Fibroblast of skin of right biceps (primary cell): ENCODE measurements at regions not wholly inside any gene's neighbourhood (a gene's known extent, or its start where the extent isn't known, plus 50 kb on each side); places are given as distances from the start of the nearest gene placed in this dataset.
"Not testable (repeated sequence)": the region's sequence is repeated elsewhere in the genome, so short reads cannot be mapped to it uniquely, and the experiment has no call there.

ENCODE experiments used
- DNase-seq: peaks from one replicate; pipeline ENCODE4 v3.0.0-alpha.2; 2013

- DNase-seq: no peak
Observed at GRCh38 chr2:236376566-236377244, 112.5 kb upstream of the ASB18 start.

GRCh38 chr2:236380051-236380612 lies 115.9 kb upstream of the ASB18 start:
- no peak for DNase-seq

DNA sequence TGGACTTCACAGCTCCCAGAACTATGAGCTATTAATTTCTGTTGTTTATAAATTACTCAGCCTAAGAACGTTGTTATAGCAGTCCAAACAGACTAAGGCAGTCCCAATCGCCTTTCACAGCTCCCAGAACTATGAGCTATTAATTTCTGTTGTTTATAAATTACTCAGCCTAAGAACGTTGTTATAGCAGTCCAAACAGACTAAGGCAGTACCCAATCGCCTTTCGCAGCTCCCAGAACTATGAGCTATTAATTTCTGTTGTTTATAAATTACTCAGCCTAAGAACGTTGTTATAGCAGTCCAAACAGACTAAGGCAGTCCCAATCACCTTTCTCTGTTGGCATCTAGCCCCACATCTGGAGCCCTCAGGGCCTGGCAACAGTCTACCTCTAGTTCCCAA lies 117.0 kb upstream of the ASB18 start:
- not testable (repeated sequence) for DNase-seq

GRCh38 chr2:236389284-236390216 lies 125.3 kb upstream of the ASB18 start:
- DNase-seq: not testable (repeated sequence)

DNA sequence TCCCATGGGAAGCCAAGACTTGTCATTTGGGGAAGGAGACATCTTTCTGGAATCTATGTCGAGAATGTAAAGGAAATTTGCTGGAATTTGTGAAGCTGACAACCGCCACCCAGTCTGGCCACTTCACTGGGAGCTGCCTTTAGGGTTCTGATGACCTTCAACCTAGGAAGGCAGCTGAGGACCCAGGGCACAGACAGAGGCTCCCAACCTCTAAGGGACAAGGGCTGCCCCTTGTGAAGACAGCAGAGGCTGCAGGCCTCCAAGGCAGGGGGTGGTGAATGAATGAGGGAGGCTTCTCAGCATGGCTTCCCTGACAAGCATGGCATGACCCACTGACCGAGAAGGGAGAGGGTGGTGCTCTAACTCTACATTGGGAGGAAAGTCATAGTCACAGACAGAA lies 128.9 kb upstream of the ASB18 start:
- DNase-seq: no peak

- DNase-seq: no peak
Observed at GRCh38 chr2:236393581-236393980, 129.4 kb upstream of the ASB18 start.

- no peak for DNase-seq
Observed at GRCh38 chr2:236394571-236394970, 130.4 kb upstream of the ASB18 start.

DNA sequence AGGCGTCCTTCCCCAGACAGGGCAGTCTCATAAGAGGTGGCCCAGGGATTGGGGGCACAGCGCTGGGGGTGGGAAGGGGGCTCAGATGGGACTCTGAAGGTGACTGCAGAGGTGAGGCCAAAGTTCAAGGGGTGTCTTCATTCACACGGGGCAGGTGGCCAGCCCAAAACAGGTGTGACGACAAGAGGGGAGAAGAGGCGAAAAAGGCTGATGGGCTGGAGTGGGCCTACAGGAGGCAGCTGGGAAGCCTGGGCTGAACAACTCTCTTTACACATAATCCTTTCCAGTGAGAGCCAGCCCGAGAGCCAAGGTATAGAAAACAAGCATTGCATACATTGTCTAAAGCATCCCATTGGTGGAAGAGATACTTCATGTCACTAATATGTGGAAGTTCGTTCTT lies 130.9 kb upstream of the ASB18 start:
- no peak for DNase-seq

- no peak for DNase-seq
Observed at GRCh38 chr2:236396818-236397350, 132.7 kb upstream of the ASB18 start.

DNA sequence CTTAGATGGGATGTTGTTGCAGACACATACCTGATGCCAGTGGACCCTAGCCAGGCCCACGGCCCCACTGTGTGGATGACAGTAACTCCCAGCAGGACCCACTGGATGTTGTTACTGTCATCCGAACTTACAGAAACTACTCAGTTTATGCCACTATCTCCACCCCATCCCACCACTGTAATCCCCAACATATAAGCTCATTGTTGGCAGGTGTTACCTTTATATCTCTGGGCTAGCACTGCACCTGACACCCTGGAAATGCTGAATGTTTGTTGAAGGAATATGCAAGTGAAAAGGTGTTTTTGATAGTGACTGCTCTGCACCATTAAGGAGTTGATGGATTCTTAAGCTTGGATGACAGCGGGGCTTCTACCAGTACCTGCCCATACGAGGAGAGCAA lies 133.5 kb upstream of the ASB18 start:
- DNase-seq: no peak

- no peak for DNase-seq
Observed at GRCh38 chr2:236399409-236399808, 135.2 kb upstream of the ASB18 start.

- no peak for DNase-seq
Observed at GRCh38 chr2:236400046-236400574, 135.9 kb upstream of the ASB18 start.

DNA sequence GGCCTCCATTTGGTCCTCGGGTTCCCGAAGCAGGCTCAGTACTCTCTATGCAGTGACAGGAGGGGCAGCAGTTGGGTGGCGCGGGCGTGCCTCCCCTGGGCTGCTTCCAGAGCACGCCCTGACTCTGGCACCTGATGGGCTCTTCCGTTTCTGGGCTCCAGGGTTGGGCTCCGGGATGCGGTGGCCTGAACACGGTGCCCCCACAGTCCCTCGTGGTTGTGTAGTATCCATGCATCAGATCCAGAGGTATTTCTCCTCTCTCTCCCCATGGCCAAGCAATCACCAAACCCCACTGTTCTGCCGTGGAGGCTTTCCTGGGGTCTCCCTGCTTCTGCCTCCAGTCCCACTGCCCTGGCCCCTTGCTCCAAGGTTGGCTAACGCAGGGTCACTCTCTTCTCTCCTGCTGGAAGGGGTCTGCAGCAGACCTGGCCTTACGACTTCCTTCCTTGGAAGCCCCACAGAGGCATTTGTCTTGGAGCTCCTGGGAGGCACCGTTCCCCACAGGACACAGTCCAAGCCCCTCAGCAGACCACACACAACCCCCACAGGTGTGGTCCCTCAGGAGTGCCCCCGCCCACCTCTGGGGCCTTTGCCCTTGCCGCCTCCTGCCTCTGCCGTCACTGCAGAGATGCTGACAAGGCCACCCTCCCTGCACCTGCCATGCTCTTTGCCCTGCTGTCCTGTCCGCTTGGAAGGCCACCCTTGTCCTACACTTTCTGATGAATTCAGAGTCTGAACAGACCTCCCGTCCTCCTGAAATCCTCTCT lies 136.6 kb upstream of the ASB18 start:
- DNase-seq: no peak

- DNase-seq: no peak
Observed at GRCh38 chr2:236402033-236402790, 138.0 kb upstream of the ASB18 start.

DNA sequence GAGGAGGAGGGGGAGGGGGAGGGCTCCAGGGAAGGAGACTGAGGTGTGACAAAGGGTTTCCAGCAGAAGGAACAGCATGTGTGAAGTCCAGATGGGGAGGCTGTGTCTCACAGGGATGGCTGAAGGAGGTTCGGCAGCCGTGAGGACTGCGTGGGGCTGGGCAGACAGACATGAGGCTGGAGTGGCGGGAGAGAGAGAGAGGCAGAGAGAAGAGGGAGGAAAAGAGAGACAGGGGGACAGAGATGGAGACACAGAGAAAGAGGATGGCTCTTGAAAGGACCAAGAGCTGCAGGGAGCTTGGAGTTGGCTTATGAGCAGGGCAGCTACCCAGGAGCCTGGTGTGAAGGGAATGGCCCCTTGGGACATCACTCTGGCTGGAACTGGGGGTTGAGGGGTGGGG lies 138.9 kb upstream of the ASB18 start:
- no peak for DNase-seq

DNA sequence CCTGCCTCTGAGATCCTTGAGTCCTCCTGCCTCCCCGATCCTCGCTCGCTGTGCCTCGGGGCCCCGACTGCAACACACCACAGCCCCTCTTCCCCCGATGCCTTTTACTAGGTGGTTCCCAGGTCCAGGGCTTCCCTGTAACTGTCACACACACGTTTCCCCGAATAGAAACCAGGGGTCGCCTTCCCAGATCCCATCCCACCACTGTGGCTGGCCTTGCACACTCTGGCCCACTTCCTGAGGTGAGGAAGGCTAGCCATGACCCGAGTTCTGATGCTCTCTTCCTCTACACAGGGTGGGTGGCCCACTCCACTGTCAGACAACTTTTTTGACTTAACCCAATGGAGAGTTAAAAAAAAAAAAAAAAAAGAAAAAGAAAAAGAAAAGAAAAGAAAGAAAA lies 139.6 kb upstream of the ASB18 start:
- no peak for DNase-seq

DNA sequence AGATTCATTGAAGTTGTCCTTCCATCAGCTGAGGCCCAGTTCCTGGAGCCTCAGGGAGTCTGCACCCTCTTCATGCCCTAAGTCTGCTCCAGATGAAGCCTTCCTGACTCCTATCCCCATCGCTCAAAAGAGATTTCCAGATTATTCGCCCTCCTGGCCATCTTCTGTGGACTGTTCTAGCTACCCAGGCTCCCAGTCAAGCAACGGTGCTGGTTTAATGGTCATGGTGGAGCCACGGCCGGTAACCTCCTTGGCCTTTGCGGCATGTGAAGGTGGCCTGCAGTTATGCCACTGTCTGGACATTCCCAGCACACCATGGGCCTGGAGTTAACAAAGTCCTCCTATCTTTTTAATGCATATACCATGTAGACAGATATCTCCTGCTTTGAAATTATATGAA lies 140.1 kb upstream of the ASB18 start:
- no peak for DNase-seq

- no peak for DNase-seq
Observed at GRCh38 chr2:236405357-236405756, 141.2 kb upstream of the ASB18 start.

DNA sequence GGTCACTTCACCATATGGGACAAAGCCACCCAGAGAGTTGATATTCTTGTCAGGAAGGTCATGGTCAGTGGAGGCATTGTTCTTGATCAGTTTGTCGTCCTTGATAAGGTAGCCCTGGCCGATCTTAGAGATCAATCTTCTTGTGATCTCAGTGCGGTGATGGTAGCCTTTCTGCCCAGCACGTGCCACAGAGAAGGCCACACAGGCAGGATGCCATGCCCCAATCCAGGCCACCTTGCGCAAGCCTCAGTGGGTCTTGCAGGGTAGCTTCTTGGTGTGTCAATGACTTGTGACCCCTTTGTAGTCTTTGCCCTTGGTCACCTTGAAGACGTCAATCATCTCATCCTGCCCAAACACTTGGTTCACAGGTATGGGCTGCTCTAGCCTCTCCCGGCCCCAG lies 143.9 kb upstream of the ASB18 start:
- DNase-seq: no peak

DNA sequence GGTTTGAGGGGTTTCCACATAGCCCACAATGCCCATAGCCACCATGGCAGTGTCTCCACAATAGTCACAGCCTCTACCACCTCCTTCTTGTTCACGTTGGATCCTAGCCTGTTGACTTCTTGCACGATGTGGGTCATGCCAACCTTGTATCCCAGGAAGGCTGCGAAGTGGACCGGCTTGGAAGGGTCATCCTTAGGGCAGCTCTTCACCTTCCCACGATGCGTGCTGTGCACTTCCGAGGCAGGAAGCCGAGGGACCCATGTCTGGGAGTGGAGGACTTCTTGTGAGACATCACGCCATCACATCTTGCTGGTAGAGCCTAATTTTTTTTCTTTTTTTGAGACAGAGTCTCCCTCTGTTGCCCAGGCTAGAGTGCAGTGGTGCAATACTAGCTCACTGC lies 144.6 kb upstream of the ASB18 start:
- DNase-seq: no peak

- no peak for DNase-seq
Observed at GRCh38 chr2:236415684-236416444, 151.7 kb upstream of the ASB18 start.
